Smooth muscle cell (in vitro differentiated cells): ENCODE measurements at regions not wholly inside any gene's neighbourhood (a gene's known extent, or its start where the extent isn't known, plus 50 kb on each side); places are given as distances from the start of the nearest gene placed in this dataset.

Experiments
- DNase-seq: peaks from one replicate; lab custom pipeline; 2025; ENCODE audit not compliant: unreplicated experiment; lab: John Stamatoyannopoulos, UW
- H2AFZ ChIP-seq: fragments of 200-600 bp; sonication (generic); 2 replicates; pipeline ENCODE4 v1.6.0; 2016; ENCODE audit warnings: antibody characterized with exemption, low read depth, mild to moderate bottlenecking
- H3F3A ChIP-seq: fragments of 200-600 bp; sonication (generic); 2 replicates; pipeline ENCODE4 v1.6.0; 2017; ENCODE audit warnings: antibody characterized with exemption, low read depth
- H3K27ac ChIP-seq: fragments of 200-600 bp; sonication (generic); 2 replicates; pipeline ENCODE4 v1.5.1; 2016; ENCODE audit warnings: low read depth, mild to moderate bottlenecking
- H3K27me3 ChIP-seq: fragments of 200-600 bp; sonication (generic); 2 replicates; pipeline ENCODE4 v1.6.1; 2016; ENCODE audit warnings: low read depth, mild to moderate bottlenecking
- H3K36me3 ChIP-seq: fragments of 200-600 bp; sonication (generic); 2 replicates; pipeline ENCODE4 v1.5.1; 2016; ENCODE audit warnings: low read depth
- H3K4me1 ChIP-seq: fragments of 200-600 bp; sonication (generic); 2 replicates; pipeline ENCODE4 v1.5.1; 2016; ENCODE audit warnings: low read depth
- H3K4me2 ChIP-seq: fragments of 200-600 bp; sonication (generic); 2 replicates; pipeline ENCODE4 v1.6.0; 2016; ENCODE audit warnings: mild to moderate bottlenecking
- H3K4me3 ChIP-seq: fragments of 200-600 bp; sonication (generic); 2 replicates; pipeline ENCODE4 v1.5.1; 2016; ENCODE audit warnings: mild to moderate bottlenecking
- H3K79me2 ChIP-seq: fragments of 200-600 bp; sonication (generic); 2 replicates; pipeline ENCODE4 v1.6.0; 2016; ENCODE audit warnings: low read depth, mild to moderate bottlenecking
- H3K9ac ChIP-seq: fragments of 200-600 bp; sonication (generic); 2 replicates; pipeline ENCODE4 v1.6.0; 2016; ENCODE audit warnings: low read depth
- H3K9me3 ChIP-seq: fragments of 200-600 bp; sonication (generic); replicated peaks from 2 replicates; pipeline ENCODE4 v1.5.1; 2016; ENCODE audit warnings: low read depth
- H4K20me1 ChIP-seq: fragments of 200-600 bp; sonication (generic); 2 replicates; pipeline ENCODE4 v1.6.0; 2016; ENCODE audit warnings: low read depth
- CTCF ChIP-seq: fragments of 200-600 bp; sonication (generic); IDR thresholded peaks from 2 replicates; pipeline ENCODE4 v1.5.1; 2017; ENCODE audit warnings: borderline replicate concordance, mild to moderate bottlenecking, antibody characterized with exemption; ENCODE audit not compliant: insufficient read depth, poor library complexity, severe bottlenecking
- WGBS: methylation state at CpG from one replicate; pipeline ENCODE4 v1.1.7; 2016; ENCODE audit warnings: low lambda C conversion rate; 5-methylcytosine and 5-hydroxymethylcytosine counted together

- DNase-seq = no peak
- Histone ChIP-seq H2AFZ (no peak overlapping the region), H3K4me3 (no peak overlapping the region), H4K20me1 (no peaks in the 10 kb centered on the region), H3F3A (no peaks in the 10 kb centered on the region), H3K4me2 (no peak overlapping the region), H3K79me2 (no peaks in the 10 kb centered on the region), H3K27me3 (no peaks in the 10 kb centered on the region), H3K9me3 (no peaks in the 10 kb centered on the region), H3K36me3 (no peaks in the 10 kb centered on the region), H3K9ac (no peak overlapping the region), H3K4me1 (no peaks in the 10 kb centered on the region), H3K27ac (no peak overlapping the region)
- TF ChIP-seq CTCF = no peak
These were observed 608.5 kb upstream of the AGTR1 start for GRCh38 chr3:148089171-148089570.

- Histone ChIP-seq H3K9me3 (no peaks in the 10 kb centered on the region), H3K27me3 (no peaks in the 10 kb centered on the region), H3K4me3 (no peak overlapping the region), H3F3A (no peaks in the 10 kb centered on the region), H3K27ac (no peak overlapping the region), H3K36me3 (no peaks in the 10 kb centered on the region), H3K79me2 (no peaks in the 10 kb centered on the region), H3K4me2 (no peak overlapping the region), H3K9ac (no peak overlapping the region), H3K4me1 (no peaks in the 10 kb centered on the region), H4K20me1 (no peaks in the 10 kb centered on the region), H2AFZ (no peak overlapping the region)
- 67% methylated on average over 2 of the region's 2 CpGs for WGBS
- no peak for TF ChIP-seq CTCF
- no peak for DNase-seq
These were observed 607.5 kb upstream of the AGTR1 start for GRCh38 chr3:148090156-148090555.

GRCh38 chr3:148092624-148093347 lies 604.9 kb upstream of the AGTR1 start:
- no peak overlapping the region for H3K4me3 ChIP-seq
- no peak for TF ChIP-seq CTCF
- no peaks in the 10 kb centered on the region for H3K36me3 ChIP-seq
- H3F3A ChIP-seq = no peaks in the 10 kb centered on the region
- no peak overlapping the region for H3K27ac ChIP-seq
- DNase-seq = no peak
- no peaks in the 10 kb centered on the region for H3K79me2 ChIP-seq
- no peak overlapping the region for H3K4me2 ChIP-seq
- no peaks in the 10 kb centered on the region for H4K20me1 ChIP-seq
- no peak overlapping the region for H3K9ac ChIP-seq
- H3K9me3 ChIP-seq = no peaks in the 10 kb centered on the region
- 85% methylated on average over 5 of the region's 5 CpGs for WGBS
- H2AFZ ChIP-seq = no peak overlapping the region
- no peaks in the 10 kb centered on the region for H3K4me1 ChIP-seq
- H3K27me3 ChIP-seq = no peaks in the 10 kb centered on the region

GRCh38 chr3:148093753-148094152 lies 604.0 kb upstream of the AGTR1 start:
- no peaks in the 10 kb centered on the region for H3K27me3 ChIP-seq
- DNase-seq = no peak
- H3K4me1 ChIP-seq = no peaks in the 10 kb centered on the region
- H2AFZ ChIP-seq = no peak overlapping the region
- no peak overlapping the region for H3K27ac ChIP-seq
- H3K4me2 ChIP-seq = no peak overlapping the region
- no peak overlapping the region for H3K4me3 ChIP-seq
- H3K36me3 ChIP-seq = no peaks in the 10 kb centered on the region
- no peak for TF ChIP-seq CTCF
- no peaks in the 10 kb centered on the region for H3K79me2 ChIP-seq
- H3K9me3 ChIP-seq = no peaks in the 10 kb centered on the region
- no peaks in the 10 kb centered on the region for H4K20me1 ChIP-seq
- WGBS = 58% methylated on average over 1 of the region's 1 CpG
- no peaks in the 10 kb centered on the region for H3F3A ChIP-seq
- H3K9ac ChIP-seq = no peak overlapping the region
